CD4-positive, alpha-beta T cell treated with Interleukin-17A for 4 hours (primary cell): ENCODE measurements at regions not wholly inside any gene's neighbourhood (a gene's known extent, or its start where the extent isn't known, plus 50 kb on each side); places are given as distances from the start of the nearest gene placed in this dataset.

Experiments
- DNase-seq: peaks from one replicate; pipeline ENCODE4 v3.0.0-alpha.2; 2020; ENCODE audit warnings: mixed read lengths

- no peak for DNase-seq
Observed at GRCh38 chr2:120785228-120785966, 49.7 kb downstream of the GLI2 start.

- DNase-seq = no peak
Observed at GRCh38 chr2:120786038-120786960, 50.6 kb downstream of the GLI2 start.

- DNase-seq = no peak
Observed at GRCh38 chr2:120787111-120787821, 51.6 kb downstream of the GLI2 start.

GRCh38 chr2:120787822-120788700 lies 52.4 kb downstream of the GLI2 start:
- no peak for DNase-seq

GRCh38 chr2:120791243-120791961 lies 55.7 kb downstream of the GLI2 start:
- DNase-seq = no peak

GRCh38 chr2:120791962-120792297 lies 56.3 kb downstream of the GLI2 start:
- DNase-seq = no peak

- DNase-seq = no peak
Observed at GRCh38 chr2:120793682-120794403, 58.2 kb downstream of the GLI2 start.

- DNase-seq = no peak
Observed at GRCh38 chr2:120794716-120795115, 59.0 kb downstream of the GLI2 start.

- DNase-seq = no peak
Observed at GRCh38 chr2:120796094-120796493, 60.4 kb downstream of the GLI2 start.

- DNase-seq = no peak
Observed at GRCh38 chr2:120797421-120798221, 62.0 kb downstream of the GLI2 start.

GRCh38 chr2:120798567-120799247 lies 63.0 kb downstream of the GLI2 start:
- DNase-seq = no peak

- no peak for DNase-seq
Observed at GRCh38 chr2:120802158-120802557, 66.5 kb downstream of the GLI2 start.

GRCh38 chr2:120802867-120803484 lies 67.3 kb downstream of the GLI2 start:
- no peak for DNase-seq

GRCh38 chr2:120803764-120804335 lies 68.2 kb downstream of the GLI2 start:
- no peak for DNase-seq

GRCh38 chr2:120804459-120804858 lies 68.8 kb downstream of the GLI2 start:
- no peak for DNase-seq

GRCh38 chr2:120805011-120805410 lies 69.3 kb downstream of the GLI2 start:
- DNase-seq = no peak

- DNase-seq = no peak
Observed at GRCh38 chr2:120805602-120806001, 69.9 kb downstream of the GLI2 start.

- no peak for DNase-seq
Observed at GRCh38 chr2:120807751-120808150, 72.1 kb downstream of the GLI2 start.

GRCh38 chr2:120809151-120809550 lies 73.5 kb downstream of the GLI2 start:
- DNase-seq = no peak
